Immature natural killer cell (primary cell): ENCODE measurements at regions not wholly inside any gene's neighbourhood (a gene's known extent, or its start where the extent isn't known, plus 50 kb on each side); places are given as distances from the start of the nearest gene placed in this dataset.
"Not testable (repeated sequence)": the region's sequence is repeated elsewhere in the genome, so short reads cannot be mapped to it uniquely, and the experiment has no call there.

Experiments
- DNase-seq, 3 donors: peaks; one replicate each; pipeline ENCODE4 v3.0.0; 2022; ENCODE audit warnings: mixed read lengths in 1 of 3
- H3K27ac Mint-ChIP-seq, 6 donors: one replicate each; pipeline ENCODE4 v1.8.0; 2020; ENCODE audit warnings: mixed read lengths in 6 of 6, mild to moderate bottlenecking in 5 of 6, inconsistent platforms in 4 of 6, moderate library complexity in 3 of 6
- H3K27me3 Mint-ChIP-seq, 3 donors: one replicate each; pipeline ENCODE4 v1.8.0; 2020 to 2021; ENCODE audit warnings: low read depth in 3 of 3, mild to moderate bottlenecking in 3 of 3, mixed read lengths in 3 of 3, moderate library complexity in 3 of 3, inconsistent platforms in 1 of 3
- H3K36me3 Mint-ChIP-seq, 3 donors: one replicate each; pipeline ENCODE4 v1.8.0; 2020; ENCODE audit warnings: mixed read lengths in 3 of 3, inconsistent platforms in 2 of 3, mild to moderate bottlenecking in 2 of 3
- H3K4me1 Mint-ChIP-seq, 2 donors: one replicate each; pipeline ENCODE4 v1.8.0; 2020; ENCODE audit warnings: inconsistent platforms in 2 of 2, mild to moderate bottlenecking in 2 of 2, mixed read lengths in 2 of 2, moderate library complexity in 1 of 2
- H3K4me3 Mint-ChIP-seq, 5 donors: one replicate each; pipeline ENCODE4 v1.8.0; 2020; ENCODE audit warnings: mild to moderate bottlenecking in 5 of 5, mixed read lengths in 5 of 5, inconsistent platforms in 3 of 5, moderate library complexity in 3 of 5
- H3K9me3 Mint-ChIP-seq, 6 donors: one replicate each; pipeline ENCODE4 v1.8.0; 2020; ENCODE audit warnings: mild to moderate bottlenecking in 6 of 6, mixed read lengths in 6 of 6, inconsistent platforms in 4 of 6, moderate library complexity in 3 of 6

DNA sequence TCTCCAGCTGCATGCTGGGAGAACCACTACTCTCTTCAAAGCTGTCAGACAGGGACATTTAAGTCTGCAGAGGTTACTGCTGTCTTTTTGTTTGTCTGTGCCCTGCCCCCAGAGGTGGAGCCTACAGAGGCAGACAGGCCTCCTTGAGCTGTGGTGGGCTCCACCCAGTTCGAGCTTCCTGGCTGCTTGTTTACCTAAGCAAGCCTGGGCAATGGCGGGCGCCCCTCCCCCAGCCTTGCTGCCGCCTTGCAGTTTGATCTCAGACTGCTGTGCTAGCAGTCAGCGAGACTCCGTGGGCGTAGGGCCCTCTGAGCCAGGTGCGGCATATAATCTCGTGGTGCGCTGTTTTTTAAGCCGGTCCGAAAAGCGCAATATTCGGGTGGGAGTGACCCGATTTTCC, 215.0 kb downstream of the STIM2 start:
- not testable (repeated sequence) for H3K4me3 Mint-ChIP-seq, H3K9me3 Mint-ChIP-seq, H3K27ac Mint-ChIP-seq, H3K36me3 Mint-ChIP-seq, H3K27me3 Mint-ChIP-seq, H3K4me1 Mint-ChIP-seq, DNase-seq

DNA sequence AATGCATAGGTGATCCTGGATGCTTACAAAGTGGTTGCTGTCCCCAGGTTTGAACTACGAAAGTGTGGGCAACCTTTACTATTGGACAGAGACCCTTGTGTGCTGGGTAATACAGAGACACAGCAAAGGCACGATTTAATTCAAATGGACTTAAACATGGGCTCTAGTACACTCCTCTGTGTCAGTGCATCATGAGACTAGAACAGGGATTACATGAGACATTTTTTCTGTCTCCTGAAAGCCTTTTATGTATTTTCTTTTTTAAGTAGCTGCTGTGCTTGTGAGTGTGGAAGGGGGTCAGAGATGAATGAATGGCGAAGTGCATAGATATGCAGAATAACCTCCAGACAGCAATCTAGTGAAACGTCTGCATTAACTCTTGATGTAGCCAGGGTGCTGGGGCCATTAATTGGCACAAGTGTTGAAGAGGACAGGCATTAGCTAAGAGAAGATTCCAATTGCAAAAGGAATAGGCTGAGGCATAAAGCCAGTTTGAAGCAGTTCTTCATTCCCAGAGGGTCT, 218.4 kb downstream of the STIM2 start:
- Mint-ChIP-seq H3K27me3 (peaks cover 0 to 5% (median 2%) of the 10 kb centered on the region in 3 donors), H3K4me3 (no peak overlapping the region), H3K27ac (no peak overlapping the region), H3K36me3 (no peaks in the 10 kb centered on the region), H3K9me3 (peaks cover 0 to 3% (median 0%) of the 10 kb centered on the region in 6 donors), H3K4me1 (peaks cover 0 to 5% of the 10 kb centered on the region in 2 donors)
- no peak for DNase-seq

DNA sequence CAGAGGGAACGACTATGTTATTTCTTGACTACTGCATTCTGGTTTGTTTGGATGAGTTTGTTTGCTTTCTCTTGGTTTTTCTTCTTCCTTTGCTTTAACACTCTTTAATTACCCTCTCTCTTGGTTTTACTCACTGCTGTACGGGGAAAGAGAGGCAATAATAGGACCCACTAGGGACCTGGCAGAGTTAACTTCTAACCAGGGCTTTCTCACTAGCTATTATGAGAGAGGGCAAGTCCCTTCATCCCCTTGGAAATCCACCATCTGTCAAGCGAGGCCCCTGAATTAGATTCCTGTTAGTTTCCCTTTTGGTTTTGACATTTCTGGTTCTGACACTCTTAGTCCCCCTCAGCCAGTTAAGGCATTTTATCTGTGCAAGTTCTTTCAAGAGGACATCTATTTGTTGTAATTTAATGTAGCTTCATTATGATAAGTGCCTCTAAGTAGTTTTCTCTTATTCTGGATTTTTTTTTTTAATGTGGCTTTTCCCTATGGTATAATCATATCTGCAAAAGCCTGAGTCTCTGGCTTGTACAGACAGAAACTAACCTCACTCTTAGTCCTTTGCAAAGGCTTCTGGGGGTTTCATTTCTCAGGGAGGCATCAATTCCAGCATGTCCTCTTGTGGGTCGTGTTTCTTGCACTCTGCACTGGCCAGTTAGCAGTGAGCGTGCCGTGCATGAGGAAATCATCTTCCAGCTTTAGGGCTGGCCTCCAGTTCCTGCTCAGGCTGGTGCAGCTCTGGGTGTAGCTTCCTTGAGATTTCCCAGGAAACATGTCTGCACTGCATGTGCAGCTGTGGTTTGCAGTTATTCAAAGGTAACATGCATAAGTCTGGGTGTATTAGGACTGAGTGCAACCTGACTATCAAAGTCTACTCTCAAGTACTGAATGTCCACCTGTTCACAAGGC, 221.3 kb downstream of the STIM2 start:
- peaks cover 4 to 18% (median 5%) of the 10 kb centered on the region in 3 donors for H3K27me3 Mint-ChIP-seq
- peaks cover 10 to 21% of the 10 kb centered on the region in 2 donors for H3K4me1 Mint-ChIP-seq

DNA sequence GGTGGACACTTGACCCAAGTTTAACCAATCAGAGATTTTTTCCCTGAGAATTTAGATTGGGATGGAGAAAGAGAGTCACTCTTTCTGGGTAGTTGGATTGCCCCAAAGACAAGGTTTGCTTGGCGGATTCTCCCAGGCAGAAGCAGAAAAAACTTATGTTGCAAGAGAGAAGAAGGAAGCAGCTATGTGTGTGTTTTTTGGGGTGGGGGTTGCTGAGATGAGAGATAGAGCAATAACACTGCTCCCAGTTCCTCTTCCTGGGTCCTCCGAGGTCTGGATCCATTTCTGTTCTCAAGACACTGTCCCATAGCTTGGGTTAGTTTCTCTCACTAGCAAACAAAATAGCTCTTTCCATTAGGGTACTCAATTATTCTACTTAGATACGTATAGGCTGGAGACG, 222.1 kb downstream of the STIM2 start:
- Mint-ChIP-seq H3K27ac (no peak overlapping the region), H3K4me3 (no peak overlapping the region), H3K27me3 (peaks cover 4 to 18% (median 10%) of the 10 kb centered on the region in 3 donors), H3K9me3 (peaks cover 0 to 5% (median 0%) of the 10 kb centered on the region in 6 donors), H3K4me1 (peaks cover 10 to 21% of the 10 kb centered on the region in 2 donors), H3K36me3 (no peaks in the 10 kb centered on the region)
- DNase-seq: no peak

More for the DNA sequence above, 221.3 kb downstream of the STIM2 start:
- Mint-ChIP-seq H3K4me3 (no peak overlapping the region), H3K9me3 (peaks cover 0 to 5% (median 0%) of the 10 kb centered on the region in 6 donors), H3K27ac (no peak overlapping the region), H3K36me3 (no peaks in the 10 kb centered on the region)
- DNase-seq: no peak

DNA sequence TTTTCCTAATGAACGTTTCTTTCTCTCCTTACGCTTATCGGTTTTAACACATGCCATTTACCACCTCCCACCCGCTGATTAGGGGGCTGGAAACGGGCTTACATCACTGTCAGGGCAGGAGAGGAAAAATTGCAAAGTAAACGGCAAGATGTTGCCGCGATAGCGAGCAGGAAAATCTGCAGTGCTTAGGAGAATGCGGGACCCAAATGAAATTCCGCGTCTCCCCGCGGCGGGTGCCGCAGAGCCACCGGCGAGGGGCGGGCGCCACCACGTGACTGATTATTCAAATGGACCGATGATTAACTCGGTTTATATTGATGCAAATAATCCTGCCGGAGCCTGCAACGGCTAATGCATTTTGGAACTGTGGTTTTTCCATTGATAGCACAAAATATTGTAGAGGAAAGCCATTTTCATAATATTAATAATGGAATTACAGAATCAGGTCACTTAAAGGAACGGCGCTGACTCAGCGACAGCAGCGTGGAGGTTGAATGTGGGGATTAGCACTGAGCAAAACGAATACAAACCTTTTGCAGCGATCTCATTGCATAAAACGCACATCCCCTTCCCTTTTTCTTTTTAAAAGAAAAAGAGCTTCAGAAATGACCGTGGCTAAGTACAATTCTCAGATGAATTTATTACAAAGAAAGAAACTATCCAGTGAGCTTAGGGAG, 224.2 kb downstream of the STIM2 start:
- H3K36me3 Mint-ChIP-seq: no peaks in the 10 kb centered on the region
- no peak overlapping the region for H3K27ac Mint-ChIP-seq
- H3K27me3 Mint-ChIP-seq: peaks cover 6 to 18% (median 10%) of the 10 kb centered on the region in 3 donors
- H3K4me3 Mint-ChIP-seq: peak overlapping the region; percentile 15 to 62 (median 53)
- H3K4me1 Mint-ChIP-seq: peaks cover 10 to 21% of the 10 kb centered on the region in 2 donors
- DNase-seq: peak in 2 of 3 donors; percentile 2 to 5
- H3K9me3 Mint-ChIP-seq: peaks cover 0 to 2% (median 0%) of the 10 kb centered on the region in 6 donors

DNA sequence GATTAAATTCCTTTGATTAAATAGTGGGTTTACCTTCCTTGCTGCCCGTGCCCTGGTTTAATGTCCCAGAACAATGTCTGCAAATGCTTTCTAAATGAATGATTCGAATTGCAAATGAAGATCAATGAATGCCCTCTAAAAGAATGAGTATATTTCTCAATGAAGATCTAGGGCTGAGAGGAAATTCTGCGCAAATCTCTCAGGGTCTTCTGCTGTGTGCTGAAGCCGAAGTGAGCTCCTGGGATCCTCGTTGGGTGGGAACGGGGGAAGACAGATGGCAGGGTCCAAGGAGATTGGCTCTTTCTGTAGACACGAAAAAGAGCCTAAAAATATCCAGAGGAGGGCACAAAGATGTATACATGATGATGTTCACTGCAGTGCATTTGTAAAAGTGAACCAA, 224.8 kb downstream of the STIM2 start:
- Mint-ChIP-seq H3K4me1 (peaks cover 10 to 21% of the 10 kb centered on the region in 2 donors), H3K27me3 (peaks cover 6 to 22% (median 11%) of the 10 kb centered on the region in 3 donors), H3K36me3 (no peaks in the 10 kb centered on the region), H3K27ac (no peak overlapping the region), H3K4me3 (peak overlapping the region in 2 of 5 donors; percentile 15 to 16), H3K9me3 (peaks cover 0 to 2% (median 0%) of the 10 kb centered on the region in 6 donors)
- no peak for DNase-seq

DNA sequence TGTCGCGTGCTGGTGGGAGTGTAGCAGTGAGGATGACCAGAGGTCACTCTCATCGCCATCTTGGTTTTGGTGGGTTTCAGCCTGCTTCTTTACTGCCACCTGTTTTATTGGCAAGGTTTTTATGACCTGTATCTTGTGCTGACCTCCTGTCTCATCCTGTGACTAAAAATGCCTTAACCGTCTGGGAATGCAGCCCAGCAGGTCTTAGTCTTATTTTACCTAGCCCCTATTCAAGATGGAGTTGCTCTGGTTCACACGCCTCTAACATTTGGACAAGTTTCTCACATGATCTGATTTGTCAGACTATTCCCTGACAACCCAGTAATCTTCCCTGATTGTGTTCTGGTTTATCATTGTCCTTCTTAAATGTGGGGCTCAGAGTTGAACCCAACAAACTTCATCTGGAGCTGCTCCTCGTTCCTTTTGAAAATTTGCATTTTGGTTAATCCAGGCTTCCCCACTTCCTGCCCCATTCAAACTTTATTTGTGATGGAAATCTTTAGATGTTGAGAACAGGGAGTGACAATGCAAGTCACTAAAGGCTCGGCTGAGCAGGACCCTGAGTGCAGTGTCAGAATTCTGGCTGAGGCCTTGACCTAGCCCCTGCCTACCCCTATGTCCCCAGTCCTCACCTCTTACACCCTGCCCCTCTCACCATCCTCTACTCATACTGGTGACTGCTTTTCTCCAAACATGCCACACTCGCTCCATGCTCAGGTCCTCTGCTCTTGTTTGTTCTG, 226.8 kb downstream of the STIM2 start:
- Mint-ChIP-seq H3K9me3 (peaks cover 0 to 2% (median 0%) of the 10 kb centered on the region in 6 donors), H3K4me1 (peaks cover 10 to 21% of the 10 kb centered on the region in 2 donors), H3K36me3 (no peaks in the 10 kb centered on the region), H3K27ac (no peak overlapping the region), H3K27me3 (peaks cover 6 to 20% (median 9%) of the 10 kb centered on the region in 3 donors), H3K4me3 (no peak overlapping the region)
- no peak for DNase-seq

DNA sequence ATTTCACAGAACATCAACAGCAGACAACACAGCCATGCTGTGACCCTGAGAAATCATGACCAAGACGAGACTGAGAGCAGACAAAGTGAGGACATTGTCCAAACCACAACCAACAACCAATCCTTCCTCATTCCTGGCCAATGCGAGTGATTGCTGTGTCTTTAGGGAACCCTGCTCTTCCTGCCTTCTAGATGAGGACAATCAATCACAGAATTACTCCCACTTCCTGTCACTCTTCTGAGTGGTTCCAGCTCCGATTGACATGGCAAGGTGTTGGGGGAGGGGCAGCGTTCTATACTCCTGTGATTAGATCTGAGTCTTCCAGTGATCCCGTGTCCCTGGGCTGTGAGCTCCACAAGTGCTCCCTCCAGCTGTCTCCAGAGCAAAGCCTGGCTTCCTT, 227.8 kb downstream of the STIM2 start:
- peaks cover 10 to 21% of the 10 kb centered on the region in 2 donors for H3K4me1 Mint-ChIP-seq
- peaks cover 0 to 2% (median 0%) of the 10 kb centered on the region in 6 donors for H3K9me3 Mint-ChIP-seq
- peaks cover 6 to 20% (median 9%) of the 10 kb centered on the region in 3 donors for H3K27me3 Mint-ChIP-seq
- H3K4me3 Mint-ChIP-seq: no peak overlapping the region
- no peaks in the 10 kb centered on the region for H3K36me3 Mint-ChIP-seq
- no peak overlapping the region for H3K27ac Mint-ChIP-seq
- no peak for DNase-seq

DNA sequence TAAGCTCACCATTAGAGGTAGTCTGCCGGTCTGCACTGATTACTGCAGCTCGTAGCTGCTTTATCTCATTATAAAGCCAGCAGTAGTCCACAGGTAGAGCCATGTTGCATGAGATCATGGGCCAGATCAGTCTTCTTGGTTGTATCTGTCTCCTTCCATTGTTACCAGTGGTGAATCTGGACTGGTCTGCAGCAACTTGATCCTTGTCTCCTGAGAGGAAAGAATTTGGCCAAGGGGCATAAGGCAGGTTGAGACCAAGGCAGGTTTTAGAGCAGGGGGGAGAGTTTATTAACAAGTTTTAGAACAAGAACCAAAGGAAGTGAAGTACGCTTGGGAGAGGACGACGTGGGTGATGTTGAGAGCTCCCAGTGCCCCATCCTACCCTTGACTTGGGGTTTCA, 228.5 kb downstream of the STIM2 start:
- no peak overlapping the region for H3K4me3 Mint-ChIP-seq
- no peak overlapping the region for H3K27ac Mint-ChIP-seq
- peaks cover 6 to 17% (median 9%) of the 10 kb centered on the region in 3 donors for H3K27me3 Mint-ChIP-seq
- H3K4me1 Mint-ChIP-seq: peaks cover 9 to 14% of the 10 kb centered on the region in 2 donors
- peaks cover 0 to 2% (median 0%) of the 10 kb centered on the region in 6 donors for H3K9me3 Mint-ChIP-seq
- no peaks in the 10 kb centered on the region for H3K36me3 Mint-ChIP-seq
- DNase-seq: no peak

DNA sequence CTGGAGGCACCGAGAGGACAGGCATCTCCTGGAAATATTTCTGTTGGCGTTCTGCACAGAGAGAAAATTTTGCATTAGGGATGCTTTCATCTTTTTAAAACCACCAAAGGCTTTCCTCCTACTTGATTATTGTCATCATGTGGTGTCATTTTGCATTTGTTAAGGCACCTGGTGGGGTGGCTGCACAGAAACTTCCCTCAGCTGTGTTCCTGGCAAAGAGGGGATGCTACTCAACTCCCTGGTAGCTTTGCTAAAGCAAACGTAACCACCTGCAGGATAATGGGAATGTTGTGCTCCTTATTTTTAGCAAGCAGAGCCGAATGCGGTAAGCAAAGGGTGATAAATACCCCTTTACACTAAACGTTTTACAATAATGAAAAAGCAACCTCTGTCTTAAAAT, 229.8 kb downstream of the STIM2 start:
- no peak overlapping the region for H3K27ac Mint-ChIP-seq
- DNase-seq: no peak
- H3K4me1 Mint-ChIP-seq: peaks cover 0 to 2% of the 10 kb centered on the region in 2 donors
- peaks cover 0 to 2% (median 0%) of the 10 kb centered on the region in 6 donors for H3K9me3 Mint-ChIP-seq
- H3K36me3 Mint-ChIP-seq: no peaks in the 10 kb centered on the region
- H3K4me3 Mint-ChIP-seq: no peak overlapping the region
- H3K27me3 Mint-ChIP-seq: peaks cover 2 to 13% (median 9%) of the 10 kb centered on the region in 3 donors

DNA sequence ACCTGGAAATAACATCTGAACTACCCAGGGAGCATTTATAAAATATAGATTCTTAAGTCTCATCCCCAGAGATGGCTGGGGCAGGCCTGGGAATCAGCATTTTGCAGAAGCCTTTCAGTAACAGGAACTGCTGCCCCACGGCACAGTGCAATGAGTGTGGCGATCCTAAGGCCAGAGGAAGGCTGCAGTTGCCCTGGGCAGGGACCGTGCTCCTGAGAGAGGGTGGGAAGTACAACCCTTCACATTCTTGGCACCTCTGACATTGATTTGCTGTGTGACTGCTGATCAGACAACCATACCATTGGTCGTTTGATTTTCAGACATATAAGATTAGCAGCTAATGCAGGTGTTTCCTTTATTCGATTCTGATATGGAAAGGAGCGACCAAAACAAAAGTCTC, 233.6 kb downstream of the STIM2 start:
- Mint-ChIP-seq H3K36me3 (no peaks in the 10 kb centered on the region), H3K9me3 (no peaks in the 10 kb centered on the region), H3K27me3 (peaks cover 2 to 6% (median 3%) of the 10 kb centered on the region in 3 donors), H3K27ac (no peak overlapping the region), H3K4me1 (no peaks in the 10 kb centered on the region), H3K4me3 (no peak overlapping the region)
- no peak for DNase-seq

DNA sequence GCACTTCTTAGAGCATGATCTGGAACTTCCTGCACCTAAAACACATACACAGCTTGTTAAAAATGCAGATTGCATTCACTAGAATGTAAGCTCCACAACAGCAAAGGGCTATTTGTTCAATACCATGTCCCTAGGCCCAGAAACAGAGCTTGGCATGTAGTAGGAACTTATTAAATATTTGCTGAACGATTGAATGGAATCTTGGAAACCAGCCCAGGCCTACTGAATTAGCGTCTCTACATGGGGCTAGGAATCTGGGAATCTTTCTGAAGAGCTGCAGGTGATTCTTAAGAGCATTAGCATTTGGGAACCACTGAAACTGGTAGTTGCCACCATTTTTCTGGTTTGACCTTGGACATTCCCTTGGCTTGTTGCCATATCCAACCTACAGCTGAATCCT, 234.1 kb downstream of the STIM2 start:
- no peaks in the 10 kb centered on the region for H3K36me3 Mint-ChIP-seq
- no peak overlapping the region for H3K27ac Mint-ChIP-seq
- peaks cover 0 to 9% (median 3%) of the 10 kb centered on the region in 3 donors for H3K27me3 Mint-ChIP-seq
- no peak overlapping the region for H3K4me3 Mint-ChIP-seq
- DNase-seq: no peak
- no peaks in the 10 kb centered on the region for H3K9me3 Mint-ChIP-seq
- H3K4me1 Mint-ChIP-seq: no peaks in the 10 kb centered on the region

DNA sequence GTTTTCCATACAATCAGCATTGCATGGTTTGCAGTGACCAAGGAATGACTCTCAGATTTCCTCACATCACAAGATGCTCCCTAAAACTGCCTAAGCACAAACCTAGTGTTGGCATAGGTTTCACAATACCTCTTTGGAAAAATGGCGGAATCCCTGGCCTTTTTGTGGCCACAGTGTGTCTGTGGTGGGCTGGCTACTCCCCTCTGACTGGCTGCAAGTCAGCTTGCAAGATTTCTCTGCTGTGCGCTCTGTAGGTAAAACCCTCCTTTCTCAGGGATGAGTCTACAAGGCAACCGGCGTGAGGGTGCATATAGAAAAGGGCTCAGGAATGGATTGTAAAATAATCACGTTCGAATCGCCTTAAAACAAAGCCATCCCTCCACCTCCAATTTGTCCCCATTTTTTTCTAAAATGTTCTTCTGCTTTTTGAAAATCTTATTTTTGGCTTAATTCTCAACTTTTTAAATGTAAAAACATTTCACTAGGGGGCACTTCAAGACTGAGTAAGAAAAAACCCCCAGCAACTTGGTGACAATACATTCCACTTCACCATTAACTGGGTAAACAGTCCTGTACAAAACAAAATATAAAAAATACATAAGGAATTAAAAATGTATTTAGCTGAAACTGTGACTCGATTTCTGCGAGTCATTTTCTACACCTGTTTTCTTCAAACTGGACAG, 235.6 kb downstream of the STIM2 start:
- H3K9me3 Mint-ChIP-seq: no peaks in the 10 kb centered on the region
- no peaks in the 10 kb centered on the region for H3K4me1 Mint-ChIP-seq
- H3K27me3 Mint-ChIP-seq: peaks cover 0 to 4% (median 3%) of the 10 kb centered on the region in 3 donors
- H3K36me3 Mint-ChIP-seq: no peaks in the 10 kb centered on the region
- no peak overlapping the region for H3K27ac Mint-ChIP-seq
- DNase-seq: no peak
- H3K4me3 Mint-ChIP-seq: no peak overlapping the region
